GM12878 (cell line): ENCODE measurements at regions not wholly inside any gene's neighbourhood (a gene's known extent, or its start where the extent isn't known, plus 50 kb on each side); places are given as distances from the start of the nearest gene placed in this dataset.

Experiments
- ATAC-seq: fragments of 200-7000 bp; cut with Tn5 transposase; 3 replicates; pipeline ENCODE4 v1.9.1; 2020; ENCODE audit warnings: mild to moderate bottlenecking, moderate library complexity
- BruUV-seq: library from RNA; stranded (reverse); fragments of 400-500 nt; replicated peaks from 2 replicates; lab custom pipeline; 2021; lab: Mats Ljungman, UMichigan
- CTCF ChIA-PET: fragments of 300-600 bp; sonication (Branson Sonifier 250); formaldehyde crosslinking; extraction: SDS; loops from one replicate; lab custom pipeline; 2021; ENCODE audit warnings: inconsistent platforms; lab: Yijun Ruan, JAX
- POLR2A ChIA-PET: fragments of 350-600 bp; formaldehyde crosslinking; extraction: SDS; loops from one replicate; lab custom pipeline; 2021; ENCODE audit warnings: inconsistent platforms; lab: Charles Lee
- RAD21 ChIA-PET: fragments of 300-600 bp; sonication (Branson Sonifier 250); formaldehyde crosslinking; loops from one replicate; lab custom pipeline; 2023; ENCODE audit warnings: antibody characterized with exemption; ENCODE audit not compliant: unreplicated experiment; lab: Charles Lee
- SMC1A ChIA-PET: fragments of 300-600 bp; sonication (Branson Sonifier 250); formaldehyde crosslinking; loops from one replicate; lab custom pipeline; 2023; ENCODE audit not compliant: unreplicated experiment, uncharacterized antibody; lab: Charles Lee
- DNase-seq: peaks from one replicate; pipeline ENCODE4 v3.0.0-alpha.2; 2011; ENCODE audit warnings: low read depth, low spot score
- FAIRE-seq: peaks from 3 replicates; lab custom pipeline; 2011; peaks lifted over from hg19 to GRCh38; lab: Jason Lieb, UNC
- H2AFZ ChIP-seq: 2 replicates; pipeline ENCODE4 v1.6.0; 2011; ENCODE audit warnings: low read depth, low read length, control low read depth; ENCODE audit not compliant: control insufficient read depth
- H3K27ac ChIP-seq: 2 replicates; pipeline ENCODE4 v1.5.1; 2011; ENCODE audit warnings: control low read depth; ENCODE audit not compliant: control insufficient read depth, insufficient read depth
- H3K27me3 ChIP-seq, 2 experiments: replicated peaks in 1 of 2; 2 replicates each; pipeline versions ENCODE4 v1.6.0 to v1.6.1; 2011; ENCODE audit warnings: low read length in 1 of 2; ENCODE audit not compliant: control insufficient read depth in 2 of 2, insufficient read depth in 2 of 2
- H3K36me3 ChIP-seq, 2 experiments: 2 replicates each; pipeline ENCODE4 v1.5.1; 2011; ENCODE audit warnings: low read length in 1 of 2; ENCODE audit not compliant: control insufficient read depth in 2 of 2, insufficient read depth in 2 of 2
- H3K4me1 ChIP-seq: 2 replicates; pipeline ENCODE4 v1.6.1; 2011; ENCODE audit warnings: mild to moderate bottlenecking, low read length, moderate library complexity, mixed read lengths; ENCODE audit not compliant: control insufficient read depth, insufficient read depth
- H3K4me2 ChIP-seq: 2 replicates; pipeline ENCODE4 v1.6.0; 2011; ENCODE audit warnings: control low read depth; ENCODE audit not compliant: control insufficient read depth, insufficient read depth
- H3K4me3 ChIP-seq: fragments of 200-600 bp; sonication (generic); 2 replicates; pipeline ENCODE4 v1.5.1; 2016
- H3K79me2 ChIP-seq: 2 replicates; pipeline ENCODE4 v1.6.0; 2011; ENCODE audit warnings: low read length; ENCODE audit not compliant: control insufficient read depth, insufficient read depth
- H3K9ac ChIP-seq: 2 replicates; pipeline ENCODE4 v1.8.0; 2011; ENCODE audit warnings: low read length, control low read depth, mixed read lengths; ENCODE audit not compliant: control insufficient read depth, insufficient read depth
- H3K9me3 ChIP-seq: replicated peaks from 3 replicates; pipeline ENCODE4 v1.5.1; 2011; ENCODE audit warnings: mild to moderate bottlenecking, low read length; ENCODE audit not compliant: control insufficient read depth, insufficient read depth
- H4K20me1 ChIP-seq: 2 replicates; pipeline ENCODE4 v1.6.0; 2011; ENCODE audit not compliant: control insufficient read depth, insufficient read depth
- BHLHE40 ChIP-seq, 2 experiments: fragments of 450-650 bp in 1 of 2; IDR thresholded peaks; 2 replicates each; pipeline ENCODE4 v1.6.1; 2011 to 2017; ENCODE audit warnings: low read depth in 2 of 2, borderline replicate concordance in 1 of 2, improper control_type of control experiment in 1 of 2, low read length in 1 of 2, mild to moderate bottlenecking in 1 of 2
- E4F1 ChIP-seq: fragments of 450-650 bp; IDR thresholded peaks from 2 replicates; pipeline ENCODE4 v1.6.1; 2018; ENCODE audit warnings: borderline replicate concordance, mild to moderate bottlenecking; ENCODE audit not compliant: partially characterized antibody
- EP300 ChIP-seq, 2 experiments: fragments of 150-350 bp in 1 of 2; IDR thresholded peaks; 2 replicates each; pipeline ENCODE4 v1.6.1; 2011 to 2012; ENCODE audit warnings: low read depth in 2 of 2, low read length in 2 of 2, borderline replicate concordance in 1 of 2, improper control_type of control experiment in 1 of 2, inconsistent platforms in 1 of 2; ENCODE audit not compliant: control insufficient read depth in 1 of 2
- IRF4 ChIP-seq: IDR thresholded peaks from 2 replicates; pipeline ENCODE4 v1.6.1; 2011; ENCODE audit warnings: low read depth, low read length
- NFYB ChIP-seq: IDR thresholded peaks from 2 replicates; pipeline ENCODE4 v1.6.1; 2011; ENCODE audit warnings: low read depth, mild to moderate bottlenecking, low read length, improper control_type of control experiment, moderate library complexity; ENCODE audit not compliant: insufficient read depth
- RUNX3 ChIP-seq: IDR thresholded peaks from 2 replicates; pipeline ENCODE4 v1.6.1; 2012; ENCODE audit warnings: low read length, inconsistent platforms
- USF1 ChIP-seq: IDR thresholded peaks from 2 replicates; pipeline ENCODE4 v1.6.1; 2011; ENCODE audit warnings: borderline replicate concordance, low read depth, mild to moderate bottlenecking, moderate library complexity, mixed read lengths, low read length; ENCODE audit not compliant: insufficient read depth; ENCODE audit errors: extremely low read length
- WGBS: methylation state at CpG from one replicate; pipeline ENCODE4 v1.1.6; 2016; ENCODE audit warnings: low lambda C conversion rate; ENCODE audit not compliant: insufficient replicate concordance, insufficient coverage; ENCODE audit errors: missing lambda C conversion rate; 5-methylcytosine and 5-hydroxymethylcytosine counted together
- in situ Hi-C: fragments of 300-500 bp; cut with MboI; formaldehyde crosslinking; loops from 9 replicates; pipeline ENCODE4 v1.14.3; 2018; ENCODE audit warnings: mixed read lengths
- intact Hi-C: fragments of 100-400 bp; cut with micrococcal nuclease; formaldehyde crosslinking; loops from one replicate; pipeline ENCODE4 v1.14.2; 2022; ENCODE audit not compliant: unreplicated experiment

GRCh38 chr4:14168919-14169318 is 541.4 kb upstream of the BOD1L1 start:
- RAD21 ChIA-PET = interaction anchor here (1.6 to 4.9 kb wide), 3 partner anchors 9 to 14 kb away, joined by 3 to 81 read pairs (median 57); no protein-coding TSS in a partner anchor
- POLR2A ChIA-PET = interaction anchor here (2.3 kb wide), 1 partner anchor 15 kb away, joined by 9 read pairs; no protein-coding TSS in a partner anchor
- DNase-seq = peak; percentile 53

More at GRCh38 chr4:14168919-14169318, 541.4 kb upstream of the BOD1L1 start:
- H3K27ac ChIP-seq = no peak overlapping the region
- in situ Hi-C loops (loop anchor here (25.0 kb wide), 1 partner anchor 843 kb away; the partner anchor contains the start of gene CPEB2), intact Hi-C loops (loop anchor here (5.0 to 10.0 kb wide), 5 partner anchors 514 to 1486 kb away; partner anchors contain the start of genes BOD1L1, CPEB2 and FBXL5)
- H3K4me3 ChIP-seq = no peak overlapping the region
- H3K9ac ChIP-seq = no peak overlapping the region
- peak; percentile 41; the same call in 1 of the 2 replicates for TF ChIP-seq RUNX3
- no peak for TF ChIP-seq E4F1
- peak in 1 of 2 experiments; percentile 11; a peak in 1 of 4 replicates for TF ChIP-seq EP300 (IDR thresholded peaks at IDR 0.05; ENCODE audit: borderline replicate concordance in 1 of 2, control insufficient read depth in 1 of 2, low read depth in 2 of 2, low read length in 2 of 2)
- TF ChIP-seq BHLHE40 (IDR thresholded peaks at IDR 0.05; ENCODE audit: borderline replicate concordance in 1 of 2, low read depth in 2 of 2, low read length in 1 of 2) = peak; percentile 35 to 48; a peak in 2 of 4 replicates
- TF ChIP-seq IRF4 = peak; percentile 38; the same call in 1 of the 2 replicates
- no peak for TF ChIP-seq USF1
- 0 out of 2 replicates have a peak, but pooled peaks have one; percentile 27 for TF ChIP-seq NFYB
- no peaks in the 10 kb centered on the region for H3K36me3 ChIP-seq
- CTCF ChIA-PET = interaction anchor here (1.2 to 3.2 kb wide), 2 partner anchors 10 to 12 kb away, joined by 4 to 29 read pairs; no protein-coding TSS in a partner anchor
- no peaks in the 10 kb centered on the region for H3K79me2 ChIP-seq
- WGBS = 21% methylated on average over 5 of the region's 5 CpGs
- FAIRE-seq (no peak), ATAC-seq (peak; percentile 67)
- SMC1A ChIA-PET = interaction anchor here (1.5 to 6.7 kb wide), 5 partner anchors 9 to 77 kb away, joined by 3 to 94 read pairs (median 6); no protein-coding TSS in a partner anchor
- H3K4me1 ChIP-seq = peaks cover 10% of the 10 kb centered on the region
- H3K9me3 ChIP-seq = no peaks in the 10 kb centered on the region
- peak overlapping the region; percentile 47 for H3K4me2 ChIP-seq
- BruUV-seq = no TSS peak
- no peaks in the 10 kb centered on the region for H3K27me3 ChIP-seq
- H4K20me1 ChIP-seq = no peaks in the 10 kb centered on the region
- H2AFZ ChIP-seq = no peak overlapping the region
